ENCODE measurements at regions not wholly inside any gene's neighbourhood (a gene's known extent, or its start where the extent isn't known, plus 50 kb on each side); places are given as distances from the start of the nearest gene placed in this dataset.

DNA sequence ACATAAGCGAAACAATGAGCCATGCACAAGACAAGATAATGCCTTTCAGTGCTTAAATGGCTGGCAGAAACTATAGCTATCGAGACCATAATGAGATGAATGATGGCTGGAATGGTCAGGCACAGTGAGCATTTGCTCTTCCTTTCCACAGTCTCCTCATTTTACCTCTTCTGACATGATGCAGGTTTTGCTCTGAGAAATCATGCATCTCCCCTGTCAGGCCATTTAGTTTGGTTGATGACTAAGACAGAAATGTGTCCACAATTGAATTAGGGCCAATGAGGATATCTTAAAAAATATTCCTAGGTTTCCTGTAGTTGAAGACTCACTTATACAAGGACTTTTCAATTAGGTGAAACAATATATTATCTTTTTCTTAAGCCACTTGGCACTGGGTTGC lies 475.1 kb downstream of the TMEM232 start:
- Histone ChIP-seq H3K27me3 (no peaks in the 10 kb centered on the region), H3K36me3 (replicated peaks in 1 of 2; ENCODE audit: insufficient read depth in 1 of 2, low read depth in 2 of 2) (no peaks in the 10 kb centered on the region), H3K4me3 (no peak overlapping the region), H3K4me1 (no peaks in the 10 kb centered on the region), H3K9me3 (no peaks in the 10 kb centered on the region), H3K27ac (no peak overlapping the region)
- DNase-seq = no peak
- ATAC-seq = no peak
- TF ChIP-seq POLR2A (IDR thresholded peaks at IDR 0.05) = no peak
- TF ChIP-seq, protein P1, sequence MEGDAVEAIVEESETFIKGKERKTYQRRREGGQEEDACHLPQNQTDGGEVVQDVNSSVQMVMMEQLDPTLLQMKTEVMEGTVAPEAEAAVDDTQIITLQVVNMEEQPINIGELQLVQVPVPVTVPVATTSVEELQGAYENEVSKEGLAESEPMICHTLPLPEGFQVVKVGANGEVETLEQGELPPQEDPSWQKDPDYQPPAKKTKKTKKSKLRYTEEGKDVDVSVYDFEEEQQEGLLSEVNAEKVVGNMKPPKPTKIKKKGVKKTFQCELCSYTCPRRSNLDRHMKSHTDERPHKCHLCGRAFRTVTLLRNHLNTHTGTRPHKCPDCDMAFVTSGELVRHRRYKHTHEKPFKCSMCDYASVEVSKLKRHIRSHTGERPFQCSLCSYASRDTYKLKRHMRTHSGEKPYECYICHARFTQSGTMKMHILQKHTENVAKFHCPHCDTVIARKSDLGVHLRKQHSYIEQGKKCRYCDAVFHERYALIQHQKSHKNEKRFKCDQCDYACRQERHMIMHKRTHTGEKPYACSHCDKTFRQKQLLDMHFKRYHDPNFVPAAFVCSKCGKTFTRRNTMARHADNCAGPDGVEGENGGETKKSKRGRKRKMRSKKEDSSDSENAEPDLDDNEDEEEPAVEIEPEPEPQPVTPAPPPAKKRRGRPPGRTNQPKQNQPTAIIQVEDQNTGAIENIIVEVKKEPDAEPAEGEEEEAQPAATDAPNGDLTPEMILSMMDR (IDR thresholded peaks at IDR 0.05) = no peak
- intact Hi-C loops (cut with DNase I) = no loop called here
- WGBS, 2 donors = 46 to 75% methylated on average over 2 of the region's 2 CpGs

DNA sequence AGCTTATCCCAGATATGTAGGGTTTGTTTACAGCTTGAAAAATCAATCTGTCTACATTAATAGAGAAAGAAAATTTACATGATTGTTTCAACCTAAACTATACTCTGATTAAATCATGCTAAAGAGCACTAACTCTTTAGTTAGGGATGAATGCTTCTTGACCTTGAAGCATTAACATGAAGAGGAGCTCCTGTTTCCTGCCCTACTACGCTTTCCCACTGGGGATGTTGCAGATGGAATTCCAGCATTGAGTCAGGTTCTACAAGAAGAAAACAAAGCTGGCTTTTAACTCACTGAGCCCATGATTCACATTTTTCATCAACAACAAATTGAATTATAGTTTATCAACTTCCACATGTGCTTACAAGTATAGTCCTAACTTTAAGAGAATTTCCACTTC lies 471.3 kb downstream of the TMEM232 start:
- no peak for DNase-seq
- Histone ChIP-seq H3K9me3 (no peaks in the 10 kb centered on the region), H3K4me1 (no peaks in the 10 kb centered on the region), H3K27ac (no peak overlapping the region), H3K36me3 (replicated peaks in 1 of 2; ENCODE audit: insufficient read depth in 1 of 2, low read depth in 2 of 2) (no peaks in the 10 kb centered on the region), H3K4me3 (no peak overlapping the region), H3K27me3 (no peaks in the 10 kb centered on the region)
- ATAC-seq = no peak
- TF ChIP-seq, protein P1 (IDR thresholded peaks at IDR 0.05) = no peak
- intact Hi-C loops (cut with DNase I) = no loop called here
- WGBS, 2 donors = 57 to 83% methylated on average over 1 of the region's 1 CpG

DNA sequence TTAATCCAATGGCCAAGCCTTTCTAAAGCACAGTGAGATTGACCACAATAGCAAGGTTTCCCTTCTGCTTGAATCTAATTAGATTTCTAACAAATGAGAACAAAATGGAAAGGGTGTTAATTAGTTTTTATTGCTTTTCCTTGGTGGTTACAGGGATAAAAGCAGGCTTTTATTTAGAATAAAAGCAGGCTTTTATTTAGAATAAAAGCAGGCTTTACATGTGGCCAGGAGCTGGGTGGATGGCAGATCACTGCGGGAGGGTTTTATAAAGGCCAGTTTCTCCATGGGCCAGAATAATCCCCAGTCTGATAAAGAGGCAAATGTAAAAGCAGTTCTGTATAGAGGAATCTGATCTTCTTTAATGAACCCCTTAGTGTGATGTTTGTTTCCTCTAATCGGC lies 470.2 kb downstream of the TMEM232 start:
- no peak for DNase-seq
- TF ChIP-seq, protein P1 (IDR thresholded peaks at IDR 0.05) = no peak
- no peak for TF ChIP-seq POLR2A (IDR thresholded peaks at IDR 0.05)
- Histone ChIP-seq H3K27me3 (no peaks in the 10 kb centered on the region), H3K4me3 (no peak overlapping the region), H3K36me3 (replicated peaks in 1 of 2; ENCODE audit: insufficient read depth in 1 of 2, low read depth in 2 of 2) (no peaks in the 10 kb centered on the region), H3K27ac (no peak overlapping the region), H3K4me1 (no peaks in the 10 kb centered on the region), H3K9me3 (no peaks in the 10 kb centered on the region)
- intact Hi-C loops (cut with DNase I) = no loop called here
- WGBS, 2 donors = 45 to 48% methylated on average over 2 of the region's 2 CpGs
- ATAC-seq = no peak

DNA sequence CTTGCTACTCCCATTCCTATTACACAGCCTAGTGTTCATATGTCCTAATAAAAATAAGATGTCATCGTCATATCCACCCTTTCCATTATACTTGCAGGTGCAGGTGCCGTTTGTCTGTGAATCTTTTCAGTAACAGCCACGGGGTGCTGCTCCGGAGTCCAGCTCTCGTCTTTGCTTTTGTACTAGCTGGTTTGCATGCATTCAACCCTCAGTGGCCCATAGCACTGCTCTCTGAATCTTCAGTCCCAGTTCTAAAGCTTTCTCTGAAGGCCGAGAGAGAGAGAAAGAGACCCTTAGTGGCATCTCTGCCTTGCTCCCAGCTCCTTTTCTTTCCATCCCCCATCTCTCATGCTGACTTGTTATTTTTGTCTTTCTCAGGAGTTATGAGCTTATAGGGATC lies 468.5 kb downstream of the TMEM232 start:
- H3K27me3 ChIP-seq = no peaks in the 10 kb centered on the region
- ATAC-seq = no peak

More for the DNA sequence above, 468.5 kb downstream of the TMEM232 start:
- no peak for TF ChIP-seq POLR2A (IDR thresholded peaks at IDR 0.05)
- TF ChIP-seq, protein P1 (IDR thresholded peaks at IDR 0.05) = no peak
- H3K27ac ChIP-seq = no peak overlapping the region
- DNase-seq = no peak
- H3K36me3 ChIP-seq (replicated peaks in 1 of 2; ENCODE audit: insufficient read depth in 1 of 2, low read depth in 2 of 2) = no peaks in the 10 kb centered on the region
- no peaks in the 10 kb centered on the region for H3K9me3 ChIP-seq
- H3K4me1 ChIP-seq = no peaks in the 10 kb centered on the region
- intact Hi-C loops (cut with DNase I) = no loop called here
- no peak overlapping the region for H3K4me3 ChIP-seq
- WGBS, 2 donors = 58 to 80% methylated on average over 6 of the region's 6 CpGs
